Neural cell (in vitro differentiated cells): ENCODE measurements at regions not wholly inside any gene's neighbourhood (a gene's known extent, or its start where the extent isn't known, plus 50 kb on each side); places are given as distances from the start of the nearest gene placed in this dataset.

Source experiments
- H2AFZ ChIP-seq: fragments of 200-600, 300-800 bp; sonication (generic), shearing (Covaris generic); 2 replicates; pipeline ENCODE4 v1.6.0; 2014; ENCODE audit warnings: low read depth, mild to moderate bottlenecking, antibody characterized with exemption, low read length, moderate library complexity
- H3F3A ChIP-seq: fragments of 200-600 bp; shearing (Covaris generic); 2 replicates; pipeline ENCODE4 v1.6.1; 2016; ENCODE audit warnings: mild to moderate bottlenecking, moderate library complexity, mixed read lengths, antibody characterized with exemption, low read length; ENCODE audit not compliant: insufficient read depth, poor library complexity, severe bottlenecking
- H3K27ac ChIP-seq: fragments of 200-600, 300-800 bp; sonication (generic), shearing (Covaris generic); 2 replicates; pipeline ENCODE4 v1.5.1; 2014; ENCODE audit warnings: mild to moderate bottlenecking, low read length, moderate library complexity
- H3K27me3 ChIP-seq: fragments of 300-800, 200-600 bp; sonication (generic), shearing (Covaris generic); 2 replicates; pipeline ENCODE4 v1.6.0; 2014; ENCODE audit warnings: mild to moderate bottlenecking, low read depth, low read length, moderate library complexity; ENCODE audit not compliant: insufficient read depth
- H3K36me3 ChIP-seq: fragments of 300-800, 200-600 bp; sonication (generic), shearing (Covaris generic); 2 replicates; pipeline ENCODE4 v1.5.1; 2014; ENCODE audit warnings: mild to moderate bottlenecking, antibody characterized with exemption, low read length, moderate library complexity; ENCODE audit not compliant: insufficient read depth
- H3K4me2 ChIP-seq: fragments of 300-800, 200-600 bp; sonication (generic), shearing (Covaris generic); 2 replicates; pipeline ENCODE4 v1.6.0; 2014; ENCODE audit warnings: mild to moderate bottlenecking, low read length
- H3K4me3 ChIP-seq: fragments of 300-800, 200-600 bp; sonication (generic), shearing (Covaris generic); 2 replicates; pipeline ENCODE4 v1.5.1; 2014; ENCODE audit warnings: mild to moderate bottlenecking, low read length, moderate library complexity
- H3K79me2 ChIP-seq: fragments of 200-600 bp; shearing (Covaris generic); replicated peaks from 2 replicates; pipeline ENCODE4 v1.6.0; 2014; ENCODE audit warnings: mild to moderate bottlenecking, low read length, moderate library complexity; ENCODE audit not compliant: insufficient read depth
- H3K9ac ChIP-seq: fragments of 300-800, 200-600 bp; sonication (generic), shearing (Covaris generic); 2 replicates; pipeline ENCODE4 v1.6.1; 2016; ENCODE audit warnings: mild to moderate bottlenecking, low read length, mixed read lengths
- H3K9me2 ChIP-seq: fragments of 200-600 bp; shearing (Covaris generic); 2 replicates; pipeline ENCODE4 v1.6.1; 2016; ENCODE audit warnings: mild to moderate bottlenecking, low read length, mixed read lengths; ENCODE audit not compliant: insufficient read depth
- H3K9me3 ChIP-seq: fragments of 200-600, 300-800 bp; sonication (generic), shearing (Covaris generic); 2 replicates; pipeline ENCODE4 v1.6.1; 2016; ENCODE audit warnings: mild to moderate bottlenecking, mixed run types, low read length, moderate library complexity, mixed read lengths
- H4K20me1 ChIP-seq: fragments of 200-600 bp; shearing (Covaris generic); 2 replicates; pipeline ENCODE4 v1.6.1; 2016; ENCODE audit warnings: mild to moderate bottlenecking, mixed run types; ENCODE audit not compliant: insufficient read depth
- CTCF ChIP-seq: fragments of 450-650 bp; IDR thresholded peaks from 2 replicates; pipeline ENCODE4 v1.5.1; 2014; ENCODE audit warnings: antibody characterized with exemption, mild to moderate bottlenecking, moderate library complexity; ENCODE audit not compliant: poor library complexity, severe bottlenecking
- EP300 ChIP-seq: fragments of 450-650 bp; conservative IDR thresholded peaks from 2 replicates; pipeline ENCODE4 v1.6.1; 2014; ENCODE audit warnings: antibody characterized with exemption, mild to moderate bottlenecking, moderate library complexity; ENCODE audit not compliant: poor library complexity, severe bottlenecking
- EZH2 ChIP-seq: fragments of 200-600, 300-800 bp; shearing (Covaris generic), sonication (generic); IDR thresholded peaks from 2 replicates; pipeline ENCODE4 v1.6.1; 2014; ENCODE audit warnings: antibody characterized with exemption, low read length, borderline replicate concordance, mild to moderate bottlenecking; ENCODE audit not compliant: insufficient read depth, poor library complexity, severe bottlenecking
- MXI1 ChIP-seq: fragments of 450-650 bp; conservative IDR thresholded peaks from 2 replicates; pipeline ENCODE4 v1.6.1; 2014; ENCODE audit warnings: antibody characterized with exemption, mild to moderate bottlenecking; ENCODE audit not compliant: poor library complexity, severe bottlenecking
- POLR2AphosphoS5 ChIP-seq: IDR thresholded peaks from 2 replicates; pipeline ENCODE4 v1.6.1; 2012
- RAD21 ChIP-seq: fragments of 450-650 bp; conservative IDR thresholded peaks from 2 replicates; pipeline ENCODE4 v1.6.1; 2014; ENCODE audit warnings: antibody characterized with exemption, mild to moderate bottlenecking, moderate library complexity
- REST ChIP-seq: IDR thresholded peaks from 2 replicates; pipeline ENCODE4 v1.6.1; 2012; ENCODE audit warnings: borderline replicate concordance
- SMC3 ChIP-seq: fragments of 450-650 bp; conservative IDR thresholded peaks from 2 replicates; pipeline ENCODE4 v1.6.1; 2014; ENCODE audit warnings: antibody characterized with exemption, mild to moderate bottlenecking, moderate library complexity; ENCODE audit not compliant: poor library complexity
- TAF1 ChIP-seq: IDR thresholded peaks from 2 replicates; pipeline ENCODE4 v1.6.1; 2012; ENCODE audit warnings: low read depth

- Histone ChIP-seq H3K27ac (no peak overlapping the region), H3K4me3 (no peak overlapping the region), H3K9me2 (no peaks in the 10 kb centered on the region), H3K27me3 (no peaks in the 10 kb centered on the region), H3K4me2 (no peak overlapping the region), H3K9ac (no peak overlapping the region), H3K9me3 (no peaks in the 10 kb centered on the region), H4K20me1 (no peaks in the 10 kb centered on the region), H3F3A (no peaks in the 10 kb centered on the region), H3K36me3 (no peaks in the 10 kb centered on the region), H3K79me2 (no peaks in the 10 kb centered on the region), H2AFZ (no peak overlapping the region)
- no peak for TF ChIP-seq TAF1
- no peak for TF ChIP-seq SMC3
- no peak for TF ChIP-seq EP300
- no peak for TF ChIP-seq MXI1
- TF ChIP-seq REST, result no peak
Observed at GRCh38 chrX:8273451-8273895, 102.4 kb upstream of the VCX2 start.

- no peak overlapping the region for H3K9ac ChIP-seq
- H4K20me1 ChIP-seq, result no peaks in the 10 kb centered on the region
- H3K36me3 ChIP-seq, result no peaks in the 10 kb centered on the region
- H3K4me3 ChIP-seq, result no peak overlapping the region
- no peak overlapping the region for H3K27ac ChIP-seq
- no peaks in the 10 kb centered on the region for H3F3A ChIP-seq
- TF ChIP-seq CTCF (no peak), REST (no peak), SMC3 (no peak), EP300 (no peak), POLR2AphosphoS5 (no peak), TAF1 (no peak), RAD21 (no peak), MXI1 (no peak), EZH2 (no peak)
- H3K9me3 ChIP-seq, result no peaks in the 10 kb centered on the region
- H3K27me3 ChIP-seq, result no peaks in the 10 kb centered on the region
- H3K4me2 ChIP-seq, result no peak overlapping the region
- H3K9me2 ChIP-seq, result no peaks in the 10 kb centered on the region
- no peak overlapping the region for H2AFZ ChIP-seq
- no peaks in the 10 kb centered on the region for H3K79me2 ChIP-seq
Observed at GRCh38 chrX:8274170-8274569, 103.1 kb upstream of the VCX2 start.
